Keratinocyte (primary cell): ENCODE measurements at regions not wholly inside any gene's neighbourhood (a gene's known extent, or its start where the extent isn't known, plus 50 kb on each side); places are given as distances from the start of the nearest gene placed in this dataset.

Source experiments
- DNase-seq: peaks from one replicate; pipeline ENCODE4 v3.0.0-alpha.2; 2011; ENCODE audit warnings: low read depth, missing footprints, low spot score
- FAIRE-seq: peaks from 2 replicates; lab custom pipeline; 2011; peaks lifted over from hg19 to GRCh38; lab: Jason Lieb, UNC
- H2AFZ ChIP-seq: 2 replicates; pipeline ENCODE4 v1.6.0; 2012; ENCODE audit warnings: low read length, control low read depth, inconsistent platforms; ENCODE audit not compliant: control insufficient read depth
- H3K27ac ChIP-seq: 2 replicates; pipeline ENCODE4 v1.5.1; 2011; ENCODE audit warnings: low read length; ENCODE audit not compliant: control insufficient read depth, insufficient read depth
- H3K27me3 ChIP-seq: 3 replicates; pipeline ENCODE4 v1.6.0; 2011; ENCODE audit warnings: low read length; ENCODE audit not compliant: control insufficient read depth, insufficient read depth; ENCODE audit errors: extremely low read depth
- H3K36me3 ChIP-seq, 2 experiments: 2 replicates in 1 of 2; 3 replicates in 1 of 2; pipeline ENCODE4 v1.5.1; 2011; ENCODE audit warnings: low read length in 2 of 2, mild to moderate bottlenecking in 1 of 2; ENCODE audit not compliant: control insufficient read depth in 2 of 2, insufficient read depth in 2 of 2; ENCODE audit errors: extremely low read depth in 1 of 2
- H3K4me1 ChIP-seq: 3 replicates; pipeline ENCODE4 v1.5.1; 2011; ENCODE audit warnings: low read length; ENCODE audit not compliant: control insufficient read depth, insufficient read depth; ENCODE audit errors: extremely low read depth
- H3K4me2 ChIP-seq: 3 replicates; pipeline ENCODE4 v1.6.0; 2011; ENCODE audit warnings: low read depth, low read length; ENCODE audit not compliant: control insufficient read depth, insufficient read depth; ENCODE audit errors: extremely low read depth
- H3K4me3 ChIP-seq, 3 experiments: fragments of 200-600 bp in 1 of 3; sonication (generic) in 1 of 3; 2 replicates in 2 of 3; 3 replicates in 1 of 3; pipeline ENCODE4 v1.5.1; 2011 to 2016; ENCODE audit warnings: low read length in 3 of 3, mild to moderate bottlenecking in 3 of 3, control low read depth in 2 of 3, inconsistent platforms in 1 of 3, low read depth in 1 of 3, mixed read lengths in 1 of 3, mixed run types in 1 of 3, moderate library complexity in 1 of 3; ENCODE audit not compliant: control insufficient read depth in 2 of 3, insufficient read depth in 2 of 3; ENCODE audit errors: extremely low read depth in 1 of 3
- H3K79me2 ChIP-seq: 2 replicates; pipeline ENCODE4 v1.6.0; 2012; ENCODE audit warnings: low read length; ENCODE audit not compliant: control insufficient read depth, insufficient read depth
- H3K9ac ChIP-seq: 3 replicates; pipeline ENCODE4 v1.6.0; 2011; ENCODE audit warnings: low read length; ENCODE audit not compliant: control insufficient read depth, insufficient read depth; ENCODE audit errors: extremely low read depth
- H3K9me1 ChIP-seq: 3 replicates; pipeline ENCODE4 v1.6.0; 2011; ENCODE audit warnings: low read length; ENCODE audit not compliant: control insufficient read depth, insufficient read depth; ENCODE audit errors: extremely low read depth
- H3K9me3 ChIP-seq: 2 replicates; pipeline ENCODE4 v1.5.1; 2012; ENCODE audit warnings: low read depth, low read length; ENCODE audit not compliant: control insufficient read depth
- H4K20me1 ChIP-seq: 3 replicates; pipeline ENCODE4 v1.6.0; 2011; ENCODE audit warnings: low read length; ENCODE audit not compliant: control insufficient read depth, insufficient read depth; ENCODE audit errors: extremely low read depth
- CTCF ChIP-seq, 3 experiments: IDR thresholded peaks in 1 of 3; conservative IDR thresholded peaks in 1 of 3; optimal IDR thresholded peaks in 1 of 3; 2 replicates in 2 of 3; 3 replicates in 1 of 3; pipeline versions ENCODE3 to v1.5.1; 2011; ENCODE audit warnings: low read length in 3 of 3, mild to moderate bottlenecking in 3 of 3, moderate library complexity in 2 of 3, control low read depth in 1 of 3, inconsistent platforms in 1 of 3; ENCODE audit not compliant: insufficient read depth in 2 of 3; ENCODE audit errors: extremely low read depth in 1 of 3
- EZH2 ChIP-seq: IDR thresholded peaks from one replicate; pipeline ENCODE4 v1.6.1; 2012; ENCODE audit warnings: inconsistent platforms, mild to moderate bottlenecking, low read length, moderate library complexity
- dilution Hi-C: fragments of 300-500 bp; cut with MboI; formaldehyde crosslinking; loops from one replicate; pipeline ENCODE4 v1.7.0; 2020; ENCODE audit warnings: low sequenced_read_pairs; ENCODE audit not compliant: extremely low pct_ligation_motif_present

- no peaks in the 10 kb centered on the region for H4K20me1 ChIP-seq
- H3K27me3 ChIP-seq: no peaks in the 10 kb centered on the region
- no peaks in the 10 kb centered on the region for H3K79me2 ChIP-seq
- H3K9me1 ChIP-seq: no peaks in the 10 kb centered on the region
- no peak overlapping the region for H3K4me3 ChIP-seq
- dilution Hi-C loops: no loop called here
- FAIRE-seq: no peak
- no peak overlapping the region for H3K9ac ChIP-seq
- no peaks in the 10 kb centered on the region for H3K4me1 ChIP-seq
- H2AFZ ChIP-seq: no peak overlapping the region
- DNase-seq: no peak
- H3K9me3 ChIP-seq: no peaks in the 10 kb centered on the region
- H3K4me2 ChIP-seq: no peak overlapping the region
- no peak for TF ChIP-seq CTCF (optimal IDR thresholded peaks at IDR 0.05 in 1 of 3, IDR thresholded peaks at IDR 0.05 in 1 of 3, conservative IDR thresholded peaks at IDR 0.05 in 1 of 3; ENCODE audit: extremely low read depth in 1 of 3, insufficient read depth in 2 of 3, low read length in 3 of 3)
- TF ChIP-seq EZH2: no peak
- H3K36me3 ChIP-seq: no peaks in the 10 kb centered on the region
- H3K27ac ChIP-seq: no peak overlapping the region
Observed at GRCh38 chr9:4424891-4425290, 65.4 kb upstream of the SLC1A1 start.

DNA sequence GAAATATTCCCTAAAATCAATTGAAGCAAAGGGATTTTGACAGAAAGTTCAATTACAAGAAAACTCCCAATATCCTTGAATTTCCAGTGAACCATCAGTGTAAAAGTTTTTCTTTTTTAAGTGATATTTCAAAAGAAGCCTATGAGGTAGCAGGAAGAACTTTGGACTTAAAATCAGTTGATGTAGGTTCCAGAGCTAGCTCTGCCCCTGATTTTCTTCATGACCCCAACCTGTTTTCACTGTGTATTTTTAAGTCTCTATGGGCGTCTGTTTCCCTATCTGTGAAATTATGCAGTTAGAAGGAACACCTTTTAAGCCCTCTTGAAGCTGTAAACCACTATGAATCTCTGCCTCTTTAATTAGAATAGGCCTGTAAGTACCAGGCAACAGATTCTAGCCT, 66.2 kb upstream of the SLC1A1 start:
- no peak overlapping the region for H3K4me3 ChIP-seq
- no peaks in the 10 kb centered on the region for H3K27me3 ChIP-seq

More for the DNA sequence above, 66.2 kb upstream of the SLC1A1 start:
- Histone ChIP-seq H3K9me1 (no peaks in the 10 kb centered on the region), H3K79me2 (no peaks in the 10 kb centered on the region), H3K27ac (no peak overlapping the region), H3K9me3 (no peaks in the 10 kb centered on the region), H3K4me1 (no peaks in the 10 kb centered on the region), H4K20me1 (no peaks in the 10 kb centered on the region), H3K9ac (no peak overlapping the region), H3K36me3 (no peaks in the 10 kb centered on the region), H2AFZ (no peak overlapping the region), H3K4me2 (no peak overlapping the region)
- no peak for TF ChIP-seq CTCF (optimal IDR thresholded peaks at IDR 0.05 in 1 of 3, IDR thresholded peaks at IDR 0.05 in 1 of 3, conservative IDR thresholded peaks at IDR 0.05 in 1 of 3; ENCODE audit: extremely low read depth in 1 of 3, insufficient read depth in 2 of 3, low read length in 3 of 3)
- no peak for TF ChIP-seq EZH2
- dilution Hi-C loops: no loop called here
- DNase-seq: no peak
- FAIRE-seq: no peak
